H1 (cell line): ENCODE measurements at regions not wholly inside any gene's neighbourhood (a gene's known extent, or its start where the extent isn't known, plus 50 kb on each side); places are given as distances from the start of the nearest gene placed in this dataset.

Source experiments
- CTCF ChIA-PET: fragments of 300-600 bp; sonication (Branson Sonifier 250); formaldehyde crosslinking; loops from one replicate; lab custom pipeline; 2021; ENCODE audit not compliant: partially characterized antibody; lab: Charles Lee
- POLR2A ChIA-PET: fragments of 300-600 bp; sonication (Branson Sonifier 250); formaldehyde crosslinking; loops from one replicate; lab custom pipeline; 2021; ENCODE audit warnings: inconsistent platforms; ENCODE audit not compliant: partially characterized antibody; lab: Charles Lee
- DNase-seq, 2 experiments: peaks; one replicate each; pipeline versions ENCODE4 v3.0.0 to v3.0.0-alpha.2; 2010 to 2022; ENCODE audit warnings: low spot score in 2 of 2, low read depth in 1 of 2, mixed read lengths in 1 of 2
- FAIRE-seq: peaks from 2 replicates; lab custom pipeline; 2011; peaks lifted over from hg19 to GRCh38; lab: Jason Lieb, UNC
- H2AFZ ChIP-seq: 2 replicates; pipeline ENCODE4 v1.8.1; 2012; ENCODE audit warnings: low read length, inconsistent platforms
- H2AK5ac ChIP-seq: 2 replicates; pipeline ENCODE4 v1.6.1; 2013; ENCODE audit warnings: low read depth, low read length
- H2BK120ac ChIP-seq: replicated peaks from 2 replicates; pipeline ENCODE3; 2013; ENCODE audit warnings: low read depth, low read length, inconsistent platforms
- H2BK12ac ChIP-seq: 2 replicates; pipeline ENCODE4 v1.6.1; 2013; ENCODE audit warnings: low read depth, low read length
- H2BK15ac ChIP-seq: 2 replicates; pipeline ENCODE4 v1.6.1; 2013; ENCODE audit warnings: low read length
- H2BK20ac ChIP-seq: 2 replicates; pipeline ENCODE4 v1.6.1; 2013; ENCODE audit warnings: low read length
- H2BK5ac ChIP-seq: 2 replicates; pipeline ENCODE4 v1.6.1; 2013; ENCODE audit warnings: low read depth, low read length
- H3K14ac ChIP-seq: 2 replicates; pipeline ENCODE4 v1.6.1; 2013; ENCODE audit warnings: inconsistent platforms; ENCODE audit not compliant: insufficient read length
- H3K18ac ChIP-seq: 2 replicates; pipeline ENCODE4 v1.6.1; 2013; ENCODE audit warnings: low read length; ENCODE audit errors: extremely low read depth
- H3K23ac ChIP-seq: 2 replicates; pipeline ENCODE4 v1.6.1; 2013; ENCODE audit warnings: inconsistent platforms; ENCODE audit not compliant: insufficient read length
- H3K23me2 ChIP-seq: 2 replicates; pipeline ENCODE4 v1.6.1; 2013; ENCODE audit warnings: low read depth, low read length
- H3K27ac ChIP-seq: 2 replicates; pipeline ENCODE4 v1.6.1; 2011; ENCODE audit warnings: low read depth, low read length, inconsistent platforms
- H3K27me3 ChIP-seq, 4 experiments: replicated peaks in 1 of 4; 1 replicate in 1 of 4; 2 replicates in 3 of 4; pipeline versions ENCODE4 v1.6.1 to v1.8.1; 2011 to 2013; ENCODE audit warnings: low read length in 3 of 4, mild to moderate bottlenecking in 3 of 4, inconsistent platforms in 2 of 4, mixed read lengths in 2 of 4, moderate library complexity in 1 of 4; ENCODE audit not compliant: control insufficient read depth in 3 of 4, insufficient read depth in 3 of 4; ENCODE audit errors: extremely low read depth in 1 of 4
- H3K36me3 ChIP-seq, 4 experiments: 2 replicates each; pipeline versions ENCODE4 v1.6.1 to v1.8.1; 2011 to 2013; ENCODE audit warnings: mild to moderate bottlenecking in 4 of 4, low read length in 3 of 4, moderate library complexity in 2 of 4, control low read depth in 1 of 4, inconsistent platforms in 1 of 4; ENCODE audit not compliant: insufficient read depth in 4 of 4, control insufficient read depth in 2 of 4
- H3K4ac ChIP-seq: replicated peaks from 2 replicates; pipeline ENCODE3; 2013; ENCODE audit warnings: low read length, low read depth, mixed read lengths, inconsistent platforms; ENCODE audit not compliant: insufficient read length
- H3K4me1 ChIP-seq, 4 experiments: replicated peaks in 1 of 4; 1 replicate in 1 of 4; 2 replicates in 3 of 4; pipeline versions ENCODE4 v1.6.1 to v1.8.1; 2011 to 2013; ENCODE audit warnings: low read length in 3 of 4, inconsistent platforms in 2 of 4, mixed read lengths in 1 of 4; ENCODE audit not compliant: insufficient read depth in 4 of 4, control insufficient read depth in 3 of 4
- H3K4me2 ChIP-seq, 2 experiments: 2 replicates each; pipeline versions ENCODE4 v1.6.1 to v1.8.1; 2011 to 2013; ENCODE audit warnings: low read depth in 2 of 2, low read length in 2 of 2, control low read depth in 1 of 2, inconsistent platforms in 1 of 2, mild to moderate bottlenecking in 1 of 2; ENCODE audit not compliant: insufficient read depth in 1 of 2
- H3K4me3 ChIP-seq, 4 experiments: fragments of 200-600, 300-600 bp in 1 of 4; sonication (generic), shearing (Covaris generic), sonication (Bioruptor Twin) in 1 of 4; 2 replicates each; pipeline versions ENCODE4 v1.5.1 to v1.8.1; 2011 to 2016; ENCODE audit warnings: low read length in 4 of 4, low read depth in 3 of 4, control low read depth in 2 of 4, inconsistent platforms in 2 of 4, mild to moderate bottlenecking in 2 of 4, mixed read lengths in 1 of 4, moderate library complexity in 1 of 4; ENCODE audit not compliant: insufficient read depth in 2 of 4; ENCODE audit errors: extremely low read depth in 1 of 4
- H3K56ac ChIP-seq: replicated peaks from 2 replicates; pipeline ENCODE3; 2013; ENCODE audit warnings: low read depth, mild to moderate bottlenecking, mixed read lengths, low read length, inconsistent platforms; ENCODE audit not compliant: insufficient read length
- H3K79me1 ChIP-seq: 2 replicates; pipeline ENCODE4 v1.6.1; 2013; ENCODE audit warnings: low read depth, low read length, control low read depth
- H3K79me2 ChIP-seq, 2 experiments: 2 replicates each; pipeline versions ENCODE4 v1.6.1 to v1.8.1; 2012 to 2013; ENCODE audit warnings: low read length in 2 of 2, mild to moderate bottlenecking in 2 of 2, inconsistent platforms in 1 of 2; ENCODE audit not compliant: insufficient read depth in 2 of 2, control insufficient read depth in 1 of 2
- H3K9ac ChIP-seq, 4 experiments: replicated peaks in 1 of 4; 1 replicate in 1 of 4; 2 replicates in 3 of 4; pipeline versions ENCODE4 v1.6.1 to v1.8.1; 2011 to 2013; ENCODE audit warnings: low read depth in 3 of 4, low read length in 3 of 4, control low read depth in 2 of 4, mild to moderate bottlenecking in 2 of 4, moderate library complexity in 2 of 4, inconsistent platforms in 1 of 4; ENCODE audit errors: extremely low read depth in 1 of 4
- H3K9me3 ChIP-seq, 2 experiments: 2 replicates each; pipeline versions ENCODE4 v1.6.1 to v1.8.1; 2012 to 2013; ENCODE audit warnings: mild to moderate bottlenecking in 2 of 2, moderate library complexity in 2 of 2, control low read depth in 1 of 2, inconsistent platforms in 1 of 2, low read depth in 1 of 2, low read length in 1 of 2, mixed read lengths in 1 of 2; ENCODE audit not compliant: insufficient read depth in 2 of 2
- H4K20me1 ChIP-seq, 2 experiments: replicated peaks in 1 of 2; 2 replicates each; pipeline versions ENCODE3 to v1.8.1; 2011 to 2013; ENCODE audit warnings: inconsistent platforms in 2 of 2, low read length in 2 of 2, mild to moderate bottlenecking in 1 of 2; ENCODE audit not compliant: insufficient read depth in 2 of 2, control insufficient read depth in 1 of 2
- H4K5ac ChIP-seq: 2 replicates; pipeline ENCODE4 v1.6.1; 2013; ENCODE audit warnings: low read length, low read depth, mixed read lengths, inconsistent platforms; ENCODE audit not compliant: insufficient read length
- H4K8ac ChIP-seq: 2 replicates; pipeline ENCODE4 v1.8.0; 2013; ENCODE audit warnings: mild to moderate bottlenecking, moderate library complexity, low read length, inconsistent platforms; ENCODE audit not compliant: insufficient read depth; ENCODE audit errors: extremely low read depth
- H4K91ac ChIP-seq: replicated peaks from 2 replicates; pipeline ENCODE3; 2013; ENCODE audit warnings: low read length, mixed read lengths, inconsistent platforms; ENCODE audit not compliant: insufficient read length
- BCL11A ChIP-seq, 2 experiments: IDR thresholded peaks; one replicate each; pipeline ENCODE4 v1.6.1; 2011; ENCODE audit warnings: low read depth in 2 of 2, low read length in 2 of 2, mild to moderate bottlenecking in 2 of 2
- GTF2F1 ChIP-seq: IDR thresholded peaks from 2 replicates; pipeline ENCODE4 v1.6.1; 2012; ENCODE audit warnings: low read depth, low read length, improper control_type of control experiment, borderline replicate concordance
- KDM1A ChIP-seq: fragments of 200-600, 300-600 bp; sonication (generic); IDR thresholded peaks from 2 replicates; pipeline ENCODE4 v1.7.1; 2016; ENCODE audit warnings: mild to moderate bottlenecking, low read length, borderline replicate concordance
- MAX ChIP-seq: IDR thresholded peaks from 2 replicates; pipeline ENCODE4 v1.6.1; 2012; ENCODE audit warnings: inconsistent platforms
- SP4 ChIP-seq: IDR thresholded peaks from 2 replicates; pipeline ENCODE4 v1.6.1; 2012; ENCODE audit warnings: low read length, inconsistent platforms
- TBP ChIP-seq: IDR thresholded peaks from 2 replicates; pipeline ENCODE4 v1.6.1; 2011; ENCODE audit warnings: low read depth, low read length, improper control_type of control experiment
- WGBS, 2 experiments: shearing (Covaris generic) in 1 of 2; methylation state at CpG; one replicate each; pipeline versions ENCODE4 v1.1.6 to v1.1.7; 2013 to 2015; ENCODE audit warnings: low lambda C conversion rate in 2 of 2, mixed read lengths in 2 of 2, inconsistent platforms in 1 of 2, low coverage in 1 of 2, missing lambda C conversion rate in 1 of 2; ENCODE audit not compliant: insufficient replicate concordance in 2 of 2, insufficient coverage in 1 of 2, insufficient read length in 1 of 2; ENCODE audit errors: extremely low coverage in 1 of 2, missing lambda C conversion rate in 1 of 2; 5-methylcytosine and 5-hydroxymethylcytosine counted together

GRCh38 chr11:110779108-110779507 is 66.9 kb upstream of the ARHGAP20 start:
- no peak overlapping the region for H3K4me3 ChIP-seq
- no peak overlapping the region for H3K9ac ChIP-seq
- no peak overlapping the region for H2BK120ac ChIP-seq
- no peak overlapping the region for H3K56ac ChIP-seq
- H3K79me2 ChIP-seq, result no peaks in the 10 kb centered on the region
- no peak overlapping the region for H2BK12ac ChIP-seq
- H3K27me3 ChIP-seq, result no peaks in the 10 kb centered on the region
- H3K23ac ChIP-seq, result no peak overlapping the region
- H3K4ac ChIP-seq, result no peak overlapping the region
- H4K20me1 ChIP-seq, result no peaks in the 10 kb centered on the region
- CTCF ChIA-PET, result no interaction called here
- WGBS, 2 experiments, result 78% methylated on average over 3 of the region's 3 CpGs; no CpG with 5 or more reads in 1 of the 2 experiments
- no peaks in the 10 kb centered on the region for H3K4me1 ChIP-seq
- no peak for TF ChIP-seq MAX
- no peak for TF ChIP-seq SP4
- TF ChIP-seq GTF2F1, result no peak
- TF ChIP-seq BCL11A (IDR thresholded peaks at IDR 0.05; ENCODE audit: low read depth in 2 of 2, low read length in 2 of 2), result no peak
- no peak for TF ChIP-seq TBP
- TF ChIP-seq KDM1A, result no peak
- no peak overlapping the region for H4K8ac ChIP-seq
- H4K91ac ChIP-seq, result no peak overlapping the region
- no peaks in the 10 kb centered on the region for H3K36me3 ChIP-seq
- H3K9me3 ChIP-seq, result no peaks in the 10 kb centered on the region; a peak in 1 of 4 replicates
- no peak overlapping the region for H4K5ac ChIP-seq
- no peak overlapping the region for H3K14ac ChIP-seq
- no peak overlapping the region for H3K18ac ChIP-seq
- H3K79me1 ChIP-seq, result no peaks in the 10 kb centered on the region
- H2AK5ac ChIP-seq, result no peak overlapping the region
- H3K23me2 ChIP-seq, result no peaks in the 10 kb centered on the region
- no peak overlapping the region for H2AFZ ChIP-seq
- POLR2A ChIA-PET, result no interaction called here
- no peak overlapping the region for H2BK5ac ChIP-seq
- H3K4me2 ChIP-seq, result no peak overlapping the region
- no peak overlapping the region for H2BK15ac ChIP-seq
- H3K27ac ChIP-seq, result no peak overlapping the region
- H2BK20ac ChIP-seq, result no peak overlapping the region
- FAIRE-seq (no peak), DNase-seq (no peak)
